Vagina (tissue), 2 donors: ENCODE measurements at regions not wholly inside any gene's neighbourhood (a gene's known extent, or its start where the extent isn't known, plus 50 kb on each side); places are given as distances from the start of the nearest gene placed in this dataset.

Experiments
- DNase-seq, 2 donors: peaks; one replicate each; pipeline ENCODE4 v3.0.0-alpha.2; 2017; ENCODE audit errors: extremely low spot score in 2 of 2
- H3K27ac ChIP-seq: fragments of 200-600 bp; sonication (generic); one replicate; pipeline ENCODE4 v1.5.1; 2019
- H3K27me3 ChIP-seq: fragments of 200-600 bp; sonication (generic); one replicate; pipeline ENCODE4 v1.5.1; 2019
- H3K36me3 ChIP-seq, 2 donors: fragments of 200-600 bp; sonication (generic); one replicate each; pipeline ENCODE4 v1.5.1; 2017 to 2019
- H3K4me1 ChIP-seq: fragments of 200-600 bp; sonication (generic); one replicate; pipeline ENCODE4 v1.5.1; 2019
- H3K4me3 ChIP-seq, 2 donors: fragments of 200-600 bp; sonication (generic); 1 replicate in 1 of 2; 2 replicates in 1 of 2; pipeline ENCODE4 v1.5.1; 2016 to 2019
- H3K9me3 ChIP-seq: fragments of 200-600 bp; sonication (generic); one replicate; pipeline ENCODE4 v1.5.1; 2019
- CTCF ChIP-seq, 3 experiments: fragments of 450-650 bp in 2 of 3; fragments of 200-600 bp in 1 of 3; sonication (generic) in 1 of 3; IDR thresholded peaks; one replicate each; pipeline ENCODE4 v1.5.1; 2017 to 2019; ENCODE audit warnings: antibody characterized with exemption in 3 of 3, mild to moderate bottlenecking in 2 of 3, moderate library complexity in 2 of 3
- POLR2A ChIP-seq, 2 donors: fragments of 450-650 bp; IDR thresholded peaks; one replicate each; pipeline ENCODE4 v1.6.1; 2017; ENCODE audit warnings: antibody characterized with exemption in 2 of 2, mild to moderate bottlenecking in 2 of 2, moderate library complexity in 2 of 2
- POLR2AphosphoS5 ChIP-seq, 2 donors: sonication (generic); formaldehyde crosslinking; IDR thresholded peaks; one replicate each; pipeline ENCODE4 v1.9.0; 2017; ENCODE audit warnings: antibody characterized with exemption in 2 of 2, mild to moderate bottlenecking in 2 of 2, low read depth in 1 of 2; ENCODE audit not compliant: insufficient read depth in 1 of 2
- intact Hi-C: fragments of 100-400 bp; cut with DNase I; formaldehyde crosslinking; loops from one replicate; pipeline ENCODE4 v1.15.1; 2023

- no peaks in the 10 kb centered on the region for H3K9me3 ChIP-seq
- no peaks in the 10 kb centered on the region for H3K4me1 ChIP-seq
- H3K27me3 ChIP-seq = no peaks in the 10 kb centered on the region
- intact Hi-C loops = no loop called here
- H3K4me3 ChIP-seq = no peak overlapping the region
- DNase-seq = no peak
- H3K36me3 ChIP-seq = no peaks in the 10 kb centered on the region
- TF ChIP-seq POLR2AphosphoS5 (IDR thresholded peaks at IDR 0.05; ENCODE audit: insufficient read depth in 1 of 2, low read depth in 1 of 2) (no peak), POLR2A (IDR thresholded peaks at IDR 0.05) (no peak), CTCF (IDR thresholded peaks at IDR 0.05) (no peak)
- no peak overlapping the region for H3K27ac ChIP-seq
Measured at GRCh38 chrX:64097891-64098290, 107.6 kb downstream of the AMER1 start.

GRCh38 chrX:64093761-64094160 lies 111.7 kb downstream of the AMER1 start:
- intact Hi-C loops = no loop called here

More at GRCh38 chrX:64093761-64094160, 111.7 kb downstream of the AMER1 start:
- no peak overlapping the region for H3K4me3 ChIP-seq
- no peak for DNase-seq
- H3K27ac ChIP-seq = no peak overlapping the region
- H3K36me3 ChIP-seq = no peaks in the 10 kb centered on the region
- H3K9me3 ChIP-seq = no peaks in the 10 kb centered on the region
- H3K27me3 ChIP-seq = no peaks in the 10 kb centered on the region
- peak in 1 of 3 experiments; percentile 5 for TF ChIP-seq CTCF (IDR thresholded peaks at IDR 0.05)
- no peak for TF ChIP-seq POLR2AphosphoS5 (IDR thresholded peaks at IDR 0.05; ENCODE audit: insufficient read depth in 1 of 2, low read depth in 1 of 2)
- TF ChIP-seq POLR2A (IDR thresholded peaks at IDR 0.05) = no peak
- H3K4me1 ChIP-seq = no peaks in the 10 kb centered on the region
